GM12891 (cell line): ENCODE measurements at regions not wholly inside any gene's neighbourhood (a gene's known extent, or its start where the extent isn't known, plus 50 kb on each side); places are given as distances from the start of the nearest gene placed in this dataset.

Experiments used
- DNase-seq: peaks from one replicate; pipeline ENCODE4 v3.0.0; 2011; ENCODE audit warnings: low spot score; ENCODE audit not compliant: insufficient read length
- FAIRE-seq: peaks from 2 replicates; lab custom pipeline; 2011; peaks lifted over from hg19 to GRCh38; lab: Jason Lieb, UNC
- PAX5 ChIP-seq: IDR thresholded peaks from 2 replicates; pipeline ENCODE4 v1.6.1; 2011; ENCODE audit warnings: low read length, moderate library complexity, mild to moderate bottlenecking; ENCODE audit not compliant: insufficient read depth, severe bottlenecking
- POLR2A ChIP-seq: IDR thresholded peaks from 2 replicates; pipeline ENCODE4 v1.6.1; 2011; ENCODE audit warnings: low read depth, low read length, control low read depth
- POLR2AphosphoS5 ChIP-seq: IDR thresholded peaks from 2 replicates; pipeline ENCODE4 v1.6.1; 2011; ENCODE audit warnings: low read depth, low read length, control low read depth
- POU2F2 ChIP-seq: IDR thresholded peaks from 2 replicates; pipeline ENCODE4 v1.6.1; 2011; ENCODE audit warnings: low read depth, mild to moderate bottlenecking, control low read depth, low read length, moderate library complexity
- SPI1 ChIP-seq: IDR thresholded peaks from 2 replicates; pipeline ENCODE4 v1.6.1; 2011; ENCODE audit warnings: low read depth, low read length, control low read depth
- TAF1 ChIP-seq: IDR thresholded peaks from 2 replicates; pipeline ENCODE4 v1.6.1; 2011; ENCODE audit warnings: low read depth, low read length, control low read depth

GRCh38 chr2:117701365-117701764 is 113.1 kb upstream of the DDX18 start:
- TF ChIP-seq POLR2AphosphoS5 (no peak), POU2F2 (no peak), PAX5 (no peak), TAF1 (no peak), POLR2A (no peak), SPI1 (no peak)
- DNase-seq = no peak
- FAIRE-seq = no peak

GRCh38 chr2:117702098-117702497 is 112.4 kb upstream of the DDX18 start:
- no peak for DNase-seq
- FAIRE-seq = no peak
- TF ChIP-seq POLR2A (no peak), SPI1 (no peak), POU2F2 (no peak), TAF1 (no peak), PAX5 (no peak), POLR2AphosphoS5 (no peak)

GRCh38 chr2:117703858-117704257 is 110.6 kb upstream of the DDX18 start:
- DNase-seq (no peak), FAIRE-seq (no peak)
- TF ChIP-seq PAX5 (no peak), POU2F2 (no peak), TAF1 (no peak), POLR2AphosphoS5 (no peak), SPI1 (no peak), POLR2A (no peak)

GRCh38 chr2:117704818-117705217 is 109.7 kb upstream of the DDX18 start:
- FAIRE-seq (no peak), DNase-seq (no peak)
- TF ChIP-seq SPI1 (no peak), POU2F2 (no peak), TAF1 (no peak), PAX5 (no peak), POLR2AphosphoS5 (no peak)

- FAIRE-seq (no peak), DNase-seq (no peak)
- TF ChIP-seq POLR2AphosphoS5 = no peak
- TF ChIP-seq PAX5 = no peak
- no peak for TF ChIP-seq POLR2A
- no peak for TF ChIP-seq POU2F2
- TF ChIP-seq TAF1 = no peak
- no peak for TF ChIP-seq SPI1
These were observed 106.6 kb upstream of the DDX18 start for GRCh38 chr2:117707874-117708273.

GRCh38 chr2:117712684-117713083 is 101.8 kb upstream of the DDX18 start:
- no peak for FAIRE-seq
- TF ChIP-seq PAX5 (no peak), SPI1 (no peak), POLR2AphosphoS5 (no peak), POLR2A (no peak), POU2F2 (no peak), TAF1 (no peak)
- no peak for DNase-seq

GRCh38 chr2:117714110-117714509 is 100.4 kb upstream of the DDX18 start:
- TF ChIP-seq SPI1 (no peak), POLR2AphosphoS5 (no peak), POU2F2 (no peak), POLR2A (no peak), TAF1 (no peak), PAX5 (no peak)
- DNase-seq (no peak), FAIRE-seq (no peak)

GRCh38 chr2:117714745-117715417 is 99.6 kb upstream of the DDX18 start:
- FAIRE-seq = no peak
- no peak for TF ChIP-seq POLR2AphosphoS5
- TF ChIP-seq PAX5 = no peak
- no peak for TF ChIP-seq SPI1
- no peak for TF ChIP-seq TAF1
- TF ChIP-seq POLR2A = no peak
- no peak for TF ChIP-seq POU2F2

GRCh38 chr2:117716505-117716904 is 98.0 kb upstream of the DDX18 start:
- TF ChIP-seq TAF1 = no peak
- TF ChIP-seq PAX5 = no peak
- TF ChIP-seq POU2F2 = no peak
- TF ChIP-seq POLR2AphosphoS5 = no peak
- no peak for TF ChIP-seq POLR2A
- DNase-seq (no peak), FAIRE-seq (no peak)

More at GRCh38 chr2:117714745-117715417, 99.6 kb upstream of the DDX18 start:
- DNase-seq = no peak

GRCh38 chr2:117717072-117717471 is 97.4 kb upstream of the DDX18 start:
- no peak for FAIRE-seq
- TF ChIP-seq POLR2AphosphoS5 (no peak), POLR2A (no peak)
- no peak for DNase-seq
